ENCODE measurements at regions not wholly inside any gene's neighbourhood (a gene's known extent, or its start where the extent isn't known, plus 50 kb on each side); places are given as distances from the start of the nearest gene placed in this dataset.

GRCh38 chr13:104779311-104779993 lies 1713.2 kb upstream of the SLC10A2 start:
- no peak for DNase-seq (ENCODE audit: low read depth in 3 of 3)

- no peak for DNase-seq (ENCODE audit: low read depth in 3 of 3)
These were observed 1707.6 kb upstream of the SLC10A2 start for GRCh38 chr13:104773775-104774174.

- DNase-seq (ENCODE audit: low read depth in 3 of 3) = no peak
These were observed 1703.3 kb upstream of the SLC10A2 start for GRCh38 chr13:104769545-104769944.

- no peak for DNase-seq (ENCODE audit: low read depth in 3 of 3)
These were observed 1700.1 kb upstream of the SLC10A2 start for GRCh38 chr13:104766319-104766718.

GRCh38 chr13:104764600-104764999 lies 1698.4 kb upstream of the SLC10A2 start:
- DNase-seq (ENCODE audit: low read depth in 3 of 3) = no peak

- DNase-seq (ENCODE audit: low read depth in 3 of 3) = no peak
These were observed 1692.9 kb upstream of the SLC10A2 start for GRCh38 chr13:104759069-104759468.

GRCh38 chr13:104757712-104758111 lies 1691.5 kb upstream of the SLC10A2 start:
- no peak for DNase-seq (ENCODE audit: low read depth in 3 of 3)

- no peak for DNase-seq (ENCODE audit: low read depth in 3 of 3)
These were observed 1684.2 kb upstream of the SLC10A2 start for GRCh38 chr13:104750377-104750776.

- no peak for DNase-seq (ENCODE audit: low read depth in 3 of 3)
These were observed 1674.5 kb upstream of the SLC10A2 start for GRCh38 chr13:104740641-104741222.

GRCh38 chr13:104737713-104738112 lies 1671.5 kb upstream of the SLC10A2 start:
- DNase-seq (ENCODE audit: low read depth in 3 of 3) = no peak

GRCh38 chr13:104733427-104733826 lies 1667.2 kb upstream of the SLC10A2 start:
- no peak for DNase-seq (ENCODE audit: low read depth in 3 of 3)

- no peak for DNase-seq (ENCODE audit: low read depth in 3 of 3)
These were observed 1648.9 kb upstream of the SLC10A2 start for GRCh38 chr13:104715111-104715510.

- DNase-seq (ENCODE audit: low read depth in 3 of 3) = no peak
These were observed 1639.0 kb upstream of the SLC10A2 start for GRCh38 chr13:104705031-104705750.

- no peak for DNase-seq (ENCODE audit: low read depth in 3 of 3)
These were observed 1635.4 kb upstream of the SLC10A2 start for GRCh38 chr13:104701591-104701990.

- DNase-seq (ENCODE audit: low read depth in 3 of 3) = no peak
These were observed 1628.2 kb upstream of the SLC10A2 start for GRCh38 chr13:104694397-104694796.

GRCh38 chr13:104693126-104693525 lies 1626.9 kb upstream of the SLC10A2 start:
- DNase-seq (ENCODE audit: low read depth in 3 of 3) = no peak

GRCh38 chr13:104691767-104692467 lies 1625.7 kb upstream of the SLC10A2 start:
- no peak for DNase-seq (ENCODE audit: low read depth in 3 of 3)

GRCh38 chr13:104686484-104686883 lies 1620.3 kb upstream of the SLC10A2 start:
- DNase-seq (ENCODE audit: low read depth in 3 of 3) = no peak

GRCh38 chr13:104683789-104684188 lies 1617.6 kb upstream of the SLC10A2 start:
- DNase-seq (ENCODE audit: low read depth in 3 of 3) = no peak

GRCh38 chr13:104678161-104678560 lies 1611.9 kb upstream of the SLC10A2 start:
- DNase-seq (ENCODE audit: low read depth in 3 of 3) = no peak

- no peak for DNase-seq (ENCODE audit: low read depth in 3 of 3)
These were observed 1605.7 kb upstream of the SLC10A2 start for GRCh38 chr13:104671901-104672300.

GRCh38 chr13:104657196-104657595 lies 1591.0 kb upstream of the SLC10A2 start:
- DNase-seq (ENCODE audit: low read depth in 3 of 3) = no peak
